Ovary (tissue), 7 donors: ENCODE measurements at regions not wholly inside any gene's neighbourhood (a gene's known extent, or its start where the extent isn't known, plus 50 kb on each side); places are given as distances from the start of the nearest gene placed in this dataset.
"Not testable (repeated sequence)": the region's sequence is repeated elsewhere in the genome, so short reads cannot be mapped to it uniquely, and the experiment has no call there.

Source experiments
- DNase-seq, 5 donors: peaks; one replicate each; pipeline ENCODE4 v3.0.0-alpha.2; 2019 to 2020
- H3K27ac ChIP-seq, 2 donors: fragments of 200-600 bp; one replicate each; pipeline versions ENCODE4 v1.5.1 to v1.8.0; 2019 to 2022
- H3K27me3 ChIP-seq: fragments of 200-600 bp; one replicate; pipeline ENCODE4 v1.8.0; 2022
- H3K36me3 ChIP-seq: fragments of 200-600 bp; sonication (generic); one replicate; pipeline ENCODE4 v1.5.1; 2019
- H3K4me1 ChIP-seq: one replicate; pipeline ENCODE4 v1.8.1; 2013; ENCODE audit warnings: mild to moderate bottlenecking, moderate library complexity; ENCODE audit not compliant: insufficient read depth
- H3K4me3 ChIP-seq: fragments of 200-600 bp; sonication (generic); one replicate; pipeline ENCODE4 v1.5.1; 2017
- H3K9me3 ChIP-seq, 2 donors: fragments of 200-600 bp in 1 of 2; sonication (generic) in 1 of 2; one replicate each; pipeline versions ENCODE4 v1.5.1 to v1.8.1; 2013 to 2019; ENCODE audit warnings: mild to moderate bottlenecking in 1 of 2, moderate library complexity in 1 of 2
- EP300 ChIP-seq: sonication (generic); formaldehyde crosslinking; IDR thresholded peaks from one replicate; pipeline ENCODE4 v1.6.1; 2017; ENCODE audit warnings: antibody characterized with exemption
- POLR2A ChIP-seq: fragments of 450-650 bp; IDR thresholded peaks from one replicate; pipeline ENCODE4 v1.6.1; 2017; ENCODE audit warnings: antibody characterized with exemption, mild to moderate bottlenecking, moderate library complexity
- WGBS, 3 donors: extraction: QIAGEN DNeasy Blood & Tissue Kit in 1 of 3; methylation state at CpG; one replicate each; pipeline versions ENCODE4 v1.1.5 to v1.1.7; 2013 to 2017; 5-methylcytosine and 5-hydroxymethylcytosine counted together
- intact Hi-C, 4 donors: fragments of 100-400 bp; cut with DNase I; formaldehyde crosslinking; loops; one replicate each; pipeline versions ENCODE4 v1.11.0 to v1.15.1; 2022 to 2023
- TF ChIP-seq, protein P1 (sequence below), 3 donors: fragments of 450-650 bp in 2 of 3; fragments of 200-600 bp in 1 of 3; IDR thresholded peaks; one replicate each; pipeline versions ENCODE4 v1.5.1 to v1.8.0; 2016 to 2022; ENCODE audit warnings: antibody characterized with exemption in 3 of 3, mild to moderate bottlenecking in 1 of 3
- donor health status: DM: no; HTN: no; CAD: no; lungs with moderate emphysema.
- donor health status: DM: no; HTN: no; CAD: no.
- donor health status: Bipolar disorder and iron deficiency.
- donor health status: DM: no; HTN: no; CAD: no.
- donor health status: DM: yes; HTN: yes; CAD: no.

DNA sequence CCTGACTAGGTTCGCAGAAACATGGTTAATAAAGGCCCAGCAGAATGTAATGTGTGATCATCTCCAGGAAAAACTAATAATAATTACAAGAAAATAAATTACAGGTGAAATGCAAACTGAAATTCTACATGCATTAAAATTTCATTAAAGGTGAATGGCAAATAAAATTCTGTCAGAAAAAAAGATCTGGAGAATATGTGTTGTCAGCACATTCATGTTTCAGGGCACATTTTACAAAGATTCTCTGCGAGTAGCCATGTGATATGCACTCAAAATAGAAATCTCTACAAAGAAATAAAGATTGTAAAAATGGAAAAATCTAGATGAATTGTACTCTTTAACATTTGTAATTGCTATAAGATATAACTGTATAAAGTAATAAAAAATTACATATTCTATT lies 765.2 kb downstream of the TMEM121 start:
- no peaks in the 10 kb centered on the region for H3K9me3 ChIP-seq
- no peak for TF ChIP-seq EP300
- 41 to 65% (median 55%) methylated on average over 2 of the region's 2 CpGs for WGBS, 3 donors
- H3K27ac ChIP-seq: no peak overlapping the region
- no peaks in the 10 kb centered on the region for H3K4me1 ChIP-seq
- H3K27me3 ChIP-seq: no peaks in the 10 kb centered on the region
- intact Hi-C loops: no loop called here
- no peak for DNase-seq
- no peak overlapping the region for H3K4me3 ChIP-seq
- no peaks in the 10 kb centered on the region for H3K36me3 ChIP-seq

DNA sequence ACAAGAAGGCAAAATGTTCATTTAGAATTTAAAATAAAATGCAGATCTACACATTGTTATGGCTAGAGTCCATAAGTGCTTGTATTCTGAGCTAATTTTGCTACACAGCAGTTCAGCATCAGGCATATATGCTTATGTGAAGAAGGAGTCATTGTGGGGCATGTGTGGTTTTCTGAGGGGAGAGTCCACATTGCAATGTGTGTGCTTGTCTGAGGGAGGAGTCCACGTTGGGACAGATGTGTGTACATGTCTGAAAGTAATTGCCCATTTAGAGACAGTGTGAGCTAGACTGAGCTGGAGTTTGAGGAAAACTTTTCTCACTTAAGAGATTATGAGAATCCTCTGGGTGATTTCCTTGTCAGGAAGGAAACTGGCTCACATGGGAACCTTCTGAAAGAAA lies 767.9 kb downstream of the TMEM121 start:
- intact Hi-C loops: no loop called here
- Histone ChIP-seq H3K36me3 (no peaks in the 10 kb centered on the region), H3K27me3 (no peaks in the 10 kb centered on the region)

DNA sequence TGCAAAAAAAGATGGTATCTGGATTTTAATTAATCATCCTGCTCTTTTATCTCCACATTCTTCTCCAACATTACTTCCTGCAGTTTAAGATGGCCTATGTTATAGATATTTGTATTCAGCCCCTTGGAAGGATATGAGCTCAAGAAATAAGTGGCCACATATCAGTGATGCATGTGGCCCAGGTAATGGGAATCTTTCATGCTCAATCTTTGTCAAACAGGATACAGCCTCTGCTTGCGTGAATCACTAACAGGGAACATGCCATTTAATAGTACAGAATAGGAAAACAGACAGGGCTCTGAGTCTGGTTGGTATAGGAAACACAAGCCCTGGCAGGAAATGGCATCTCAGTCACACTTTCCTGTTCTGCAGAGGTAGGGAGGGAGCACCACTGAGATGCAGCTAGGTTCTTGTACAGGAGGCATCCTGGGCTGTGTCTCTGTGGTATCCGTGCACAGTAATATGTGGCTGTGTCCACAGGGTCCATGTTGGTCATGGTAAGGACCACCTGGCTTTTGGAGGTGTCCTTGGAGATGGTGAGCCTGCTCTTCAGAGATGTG lies 774.6 kb downstream of the TMEM121 start:
- DNase-seq, H3K36me3 ChIP-seq, H3K4me3 ChIP-seq, H3K4me1 ChIP-seq, H3K27ac ChIP-seq, intact Hi-C loops, H3K27me3 ChIP-seq, H3K9me3 ChIP-seq: not testable (repeated sequence)
- WGBS, 3 donors: 49 to 67% (median 59%) methylated on average over 2 of the region's 2 CpGs

More for the DNA sequence above, 767.9 kb downstream of the TMEM121 start:
- no peak for DNase-seq
- TF ChIP-seq POLR2A (no peak), EP300 (no peak)
- TF ChIP-seq, protein P1, sequence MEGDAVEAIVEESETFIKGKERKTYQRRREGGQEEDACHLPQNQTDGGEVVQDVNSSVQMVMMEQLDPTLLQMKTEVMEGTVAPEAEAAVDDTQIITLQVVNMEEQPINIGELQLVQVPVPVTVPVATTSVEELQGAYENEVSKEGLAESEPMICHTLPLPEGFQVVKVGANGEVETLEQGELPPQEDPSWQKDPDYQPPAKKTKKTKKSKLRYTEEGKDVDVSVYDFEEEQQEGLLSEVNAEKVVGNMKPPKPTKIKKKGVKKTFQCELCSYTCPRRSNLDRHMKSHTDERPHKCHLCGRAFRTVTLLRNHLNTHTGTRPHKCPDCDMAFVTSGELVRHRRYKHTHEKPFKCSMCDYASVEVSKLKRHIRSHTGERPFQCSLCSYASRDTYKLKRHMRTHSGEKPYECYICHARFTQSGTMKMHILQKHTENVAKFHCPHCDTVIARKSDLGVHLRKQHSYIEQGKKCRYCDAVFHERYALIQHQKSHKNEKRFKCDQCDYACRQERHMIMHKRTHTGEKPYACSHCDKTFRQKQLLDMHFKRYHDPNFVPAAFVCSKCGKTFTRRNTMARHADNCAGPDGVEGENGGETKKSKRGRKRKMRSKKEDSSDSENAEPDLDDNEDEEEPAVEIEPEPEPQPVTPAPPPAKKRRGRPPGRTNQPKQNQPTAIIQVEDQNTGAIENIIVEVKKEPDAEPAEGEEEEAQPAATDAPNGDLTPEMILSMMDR (IDR thresholded peaks at IDR 0.05): no peak
- 3 to 7% (median 6%) methylated on average over 1 of the region's 1 CpG for WGBS, 3 donors
- Histone ChIP-seq H3K4me3 (no peak overlapping the region), H3K27ac (no peak overlapping the region), H3K9me3 (no peaks in the 10 kb centered on the region), H3K4me1 (no peaks in the 10 kb centered on the region)

DNA sequence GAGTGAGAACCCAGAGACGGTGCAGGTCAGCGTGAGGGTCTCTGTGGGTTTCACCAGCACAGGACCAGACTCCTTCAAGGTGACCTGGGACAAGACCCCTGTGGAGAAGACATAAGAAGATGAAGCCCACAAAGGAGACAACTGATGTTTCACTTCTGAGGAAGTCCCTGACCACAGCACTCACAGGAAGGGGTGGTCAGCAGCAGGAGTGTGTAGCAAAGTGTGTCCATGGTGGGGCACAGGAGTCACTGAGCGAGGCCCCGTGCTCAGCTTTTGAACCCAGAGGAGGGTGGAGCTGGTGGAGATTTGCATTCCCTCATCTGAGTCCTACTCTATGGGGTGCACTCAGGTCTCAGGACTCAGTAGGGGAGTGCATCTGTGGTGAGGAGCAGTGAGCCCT lies 775.2 kb downstream of the TMEM121 start:
- H3K27ac ChIP-seq, H3K36me3 ChIP-seq, H3K27me3 ChIP-seq, DNase-seq, H3K4me1 ChIP-seq, intact Hi-C loops, H3K9me3 ChIP-seq, H3K4me3 ChIP-seq: not testable (repeated sequence)
- WGBS, 3 donors: 72 to 87% (median 74%) methylated on average over 4 of the region's 4 CpGs

DNA sequence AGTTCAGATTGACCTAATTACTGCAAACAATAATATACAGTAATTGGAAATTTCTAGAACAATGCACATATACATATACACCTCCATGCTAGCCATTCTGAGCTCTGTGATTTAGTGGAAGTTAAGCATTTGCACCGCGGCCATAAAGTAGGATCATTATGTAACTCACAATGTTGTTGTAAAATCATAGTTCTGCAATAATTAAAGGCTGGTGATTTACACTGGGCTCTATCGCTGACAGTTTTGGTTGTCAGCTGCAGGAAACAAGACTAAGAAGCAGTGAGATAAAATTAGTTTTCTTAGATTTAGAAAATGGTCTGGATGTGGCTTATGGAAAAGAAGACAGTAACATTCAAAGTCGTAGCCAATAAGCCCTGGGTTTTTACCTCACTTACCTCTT lies 776.3 kb downstream of the TMEM121 start:
- 57 to 61% (median 58%) methylated on average over 4 of the region's 4 CpGs for WGBS, 3 donors
- H3K36me3 ChIP-seq: no peaks in the 10 kb centered on the region
- TF ChIP-seq, protein P1 (IDR thresholded peaks at IDR 0.05): no peak
- TF ChIP-seq EP300: no peak
- no peak for TF ChIP-seq POLR2A

DNA sequence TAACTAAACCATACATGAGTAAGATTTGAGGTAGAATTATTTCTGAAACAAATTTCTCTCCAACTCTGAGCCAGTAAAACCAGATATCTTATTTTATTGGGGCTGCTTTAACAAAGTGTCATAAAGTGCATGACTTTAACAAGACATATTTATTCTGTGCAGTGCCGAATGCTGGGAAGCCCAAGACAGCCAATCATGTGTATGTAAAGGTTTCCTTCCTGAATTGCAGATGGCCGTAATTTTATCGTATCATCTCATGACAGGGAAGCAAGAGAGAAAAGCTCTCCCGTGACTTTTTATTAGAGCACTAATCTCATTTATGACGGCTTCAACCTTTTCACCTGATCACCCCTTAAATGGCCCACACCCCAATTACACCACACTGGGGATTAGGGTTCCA lies 777.9 kb downstream of the TMEM121 start:
- Histone ChIP-seq H3K4me1 (no peaks in the 10 kb centered on the region), H3K36me3 (no peaks in the 10 kb centered on the region), H3K4me3 (no peak overlapping the region), H3K27ac (no peak overlapping the region), H3K9me3 (no peaks in the 10 kb centered on the region), H3K27me3 (no peaks in the 10 kb centered on the region)
- TF ChIP-seq EP300 (no peak), POLR2A (no peak)
- TF ChIP-seq, protein P1 (IDR thresholded peaks at IDR 0.05): no peak
- no peak for DNase-seq
- intact Hi-C loops: no loop called here
- 74 to 80% (median 75%) methylated on average over 5 of the region's 5 CpGs for WGBS, 3 donors

More for the DNA sequence above, 776.3 kb downstream of the TMEM121 start:
- no peak for DNase-seq
- Histone ChIP-seq H3K9me3 (no peaks in the 10 kb centered on the region), H3K27ac (no peak overlapping the region), H3K4me1 (no peaks in the 10 kb centered on the region), H3K27me3 (no peaks in the 10 kb centered on the region), H3K4me3 (no peak overlapping the region)
- intact Hi-C loops: no loop called here
